HEK293 (cell line): ENCODE measurements at regions not wholly inside any gene's neighbourhood (a gene's known extent, or its start where the extent isn't known, plus 50 kb on each side); places are given as distances from the start of the nearest gene placed in this dataset.

Experiments
- CTCF ChIA-PET: fragments of 350-600 bp; formaldehyde crosslinking; extraction: SDS; loops from one replicate; lab custom pipeline; 2021; ENCODE audit warnings: antibody characterized with exemption; lab: Yijun Ruan, JAX
- POLR2A ChIA-PET: fragments of 300-600 bp; formaldehyde crosslinking; extraction: SDS; loops from one replicate; lab custom pipeline; 2020; ENCODE audit warnings: antibody characterized with exemption, inconsistent platforms; lab: Yijun Ruan, JAX
- H3K27ac ChIP-seq: fragments of 200-500 bp; sonication (Bioruptor generic); 2 replicates; pipeline ENCODE4 v1.5.1; 2014; ENCODE audit warnings: low read depth, low read length, control low read depth, inconsistent platforms; ENCODE audit errors: extremely low read depth
- H3K36me3 ChIP-seq, 2 experiments: fragments of 200-500 bp in 1 of 2; sonication (Bioruptor generic) in 1 of 2; 1 replicate in 1 of 2; 2 replicates in 1 of 2; pipeline ENCODE4 v1.5.1; 2014 to 2017; ENCODE audit warnings: inconsistent platforms in 2 of 2, low read length in 2 of 2; ENCODE audit not compliant: control insufficient read depth in 2 of 2, insufficient read depth in 1 of 2
- H3K4me1 ChIP-seq: fragments of 200-500 bp; sonication (Bioruptor generic); 2 replicates; pipeline ENCODE4 v1.5.1; 2014; ENCODE audit warnings: mild to moderate bottlenecking, low read length, inconsistent platforms; ENCODE audit not compliant: control insufficient read depth, insufficient read depth
- H3K4me3 ChIP-seq: 2 replicates; pipeline ENCODE4 v1.5.1; 2011; ENCODE audit warnings: low read depth, mild to moderate bottlenecking, control low read depth, low read length, moderate library complexity
- H3K9me3 ChIP-seq: fragments of 200-500 bp; sonication (Bioruptor generic); 2 replicates; pipeline ENCODE4 v1.5.1; 2014; ENCODE audit warnings: low read depth, low read length, inconsistent platforms; ENCODE audit not compliant: control insufficient read depth, insufficient read depth
- BCL11B ChIP-seq: fragments of 450-650 bp; formaldehyde crosslinking; IDR thresholded peaks from 2 replicates; pipeline ENCODE4 v1.5.1; 2016; ENCODE audit warnings: low read depth, missing biosample characterization, missing genetic modification characterization
- OVOL3 ChIP-seq: fragments of 450-650 bp; formaldehyde crosslinking; IDR thresholded peaks from 2 replicates; pipeline ENCODE4 v1.5.1; 2016; ENCODE audit warnings: missing biosample characterization, missing genetic modification characterization
- SETDB1 ChIP-seq: IDR thresholded peaks from one replicate; pipeline ENCODE4 v1.6.1; 2017; ENCODE audit warnings: mild to moderate bottlenecking, low read length, moderate library complexity, mixed read lengths; ENCODE audit not compliant: insufficient read length
- ZBTB21 ChIP-seq: fragments of 450-650 bp; formaldehyde crosslinking; IDR thresholded peaks from 2 replicates; pipeline ENCODE4 v1.5.1; 2017; ENCODE audit warnings: missing biosample characterization, missing genetic modification characterization
- ZFP69B ChIP-seq: fragments of 450-650 bp; formaldehyde crosslinking; IDR thresholded peaks from 2 replicates; pipeline ENCODE4 v1.5.1; 2016; ENCODE audit warnings: missing biosample characterization, missing genetic modification characterization
- ZNF157 ChIP-seq: fragments of 450-650 bp; formaldehyde crosslinking; IDR thresholded peaks from 2 replicates; pipeline ENCODE4 v1.5.1; 2016; ENCODE audit warnings: missing biosample characterization, missing genetic modification characterization
- ZNF24 ChIP-seq: fragments of 450-650 bp; formaldehyde crosslinking; IDR thresholded peaks from 2 replicates; pipeline ENCODE4 v1.5.1; 2016; ENCODE audit warnings: missing biosample characterization, missing genetic modification characterization
- ZNF433 ChIP-seq: fragments of 450-650 bp; formaldehyde crosslinking; IDR thresholded peaks from 2 replicates; pipeline ENCODE4 v1.5.1; 2016; ENCODE audit warnings: missing biosample characterization, missing genetic modification characterization, low read depth
- ZNF561 ChIP-seq: fragments of 450-650 bp; IDR thresholded peaks from 2 replicates; pipeline ENCODE4 v1.5.1; 2018; ENCODE audit warnings: missing biosample characterization, missing genetic modification characterization, borderline replicate concordance
- ZNF658 ChIP-seq: fragments of 450-650 bp; formaldehyde crosslinking; IDR thresholded peaks from 2 replicates; pipeline ENCODE4; 2016; ENCODE audit warnings: missing biosample characterization, missing genetic modification characterization
- ZNF747 ChIP-seq: fragments of 450-650 bp; formaldehyde crosslinking; IDR thresholded peaks from 2 replicates; pipeline ENCODE4 v1.5.1; 2016; ENCODE audit warnings: missing biosample characterization, missing genetic modification characterization
- ZSCAN23 ChIP-seq: fragments of 450-650 bp; formaldehyde crosslinking; IDR thresholded peaks from 2 replicates; pipeline ENCODE4 v1.5.1; 2016; ENCODE audit warnings: missing biosample characterization, missing genetic modification characterization
- TF ChIP-seq, protein P1 (sequence below): fragments of 450-650 bp; formaldehyde crosslinking; IDR thresholded peaks from 2 replicates; pipeline ENCODE4 v1.5.1; 2016; ENCODE audit warnings: missing biosample characterization, missing genetic modification characterization
- TF ChIP-seq, protein P2 (sequence below): fragments of 450-650 bp; formaldehyde crosslinking; IDR thresholded peaks from 2 replicates; pipeline ENCODE4 v1.5.1; 2016; ENCODE audit warnings: missing biosample characterization, missing genetic modification characterization, borderline replicate concordance
- TF ChIP-seq, protein P3 (sequence below): fragments of 450-650 bp; formaldehyde crosslinking; IDR thresholded peaks from 2 replicates; pipeline ENCODE4 v1.5.1; 2016; ENCODE audit warnings: missing biosample characterization, missing genetic modification characterization
- TF ChIP-seq, protein P4 (sequence below): fragments of 450-650 bp; formaldehyde crosslinking; IDR thresholded peaks from 2 replicates; pipeline ENCODE4 v1.5.1; 2016; ENCODE audit warnings: missing biosample characterization, missing genetic modification characterization
- TF ChIP-seq, protein P5 (sequence below): fragments of 450-650 bp; formaldehyde crosslinking; IDR thresholded peaks from 2 replicates; pipeline ENCODE4 v1.5.1; 2016; ENCODE audit warnings: missing biosample characterization, missing genetic modification characterization
- TF ChIP-seq, protein P6 (sequence below): fragments of 450-650 bp; formaldehyde crosslinking; IDR thresholded peaks from 2 replicates; pipeline ENCODE4 v1.5.1; 2016; ENCODE audit warnings: missing biosample characterization, missing genetic modification characterization, low read depth

DNA sequence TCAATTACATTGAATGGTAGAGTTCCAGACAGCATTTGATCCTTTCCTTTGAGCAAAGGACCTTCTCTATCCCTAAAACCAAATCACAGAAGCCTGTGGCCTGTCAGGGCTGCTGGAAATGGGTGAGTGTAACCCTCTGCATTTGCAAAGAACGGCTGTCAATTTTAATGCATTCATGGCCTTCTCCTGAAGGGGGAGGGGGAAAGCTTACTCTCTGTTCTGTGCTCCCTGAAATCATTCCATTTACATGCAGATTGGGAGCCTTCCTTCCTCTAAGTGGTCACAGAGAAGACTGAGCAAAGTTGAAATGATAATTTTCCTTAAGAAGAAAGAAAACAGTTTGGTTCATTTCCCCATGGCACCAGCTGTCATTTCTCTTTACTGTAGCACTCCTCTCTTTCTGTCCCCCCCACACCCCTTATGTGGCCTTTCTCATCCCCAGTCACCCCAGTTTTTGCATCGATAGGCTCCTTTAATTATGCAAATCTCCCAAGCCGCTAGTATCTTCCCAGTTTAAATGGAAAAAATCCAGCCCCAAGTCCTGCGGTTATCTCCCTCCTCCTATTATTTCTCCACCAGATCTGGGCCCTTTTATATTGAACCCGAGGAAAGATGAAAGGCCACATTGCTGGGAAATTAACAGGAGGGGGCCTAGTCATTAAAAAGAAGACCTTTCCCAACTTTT, 109.4 kb upstream of the KIRREL3 start:
- Histone ChIP-seq H3K9me3 (no peaks in the 10 kb centered on the region), H3K27ac (no peak overlapping the region), H3K4me3 (no peak overlapping the region), H3K36me3 (no peaks in the 10 kb centered on the region), H3K4me1 (no peaks in the 10 kb centered on the region; the same call in 1 of the 2 replicates)
- TF ChIP-seq, protein P1, sequence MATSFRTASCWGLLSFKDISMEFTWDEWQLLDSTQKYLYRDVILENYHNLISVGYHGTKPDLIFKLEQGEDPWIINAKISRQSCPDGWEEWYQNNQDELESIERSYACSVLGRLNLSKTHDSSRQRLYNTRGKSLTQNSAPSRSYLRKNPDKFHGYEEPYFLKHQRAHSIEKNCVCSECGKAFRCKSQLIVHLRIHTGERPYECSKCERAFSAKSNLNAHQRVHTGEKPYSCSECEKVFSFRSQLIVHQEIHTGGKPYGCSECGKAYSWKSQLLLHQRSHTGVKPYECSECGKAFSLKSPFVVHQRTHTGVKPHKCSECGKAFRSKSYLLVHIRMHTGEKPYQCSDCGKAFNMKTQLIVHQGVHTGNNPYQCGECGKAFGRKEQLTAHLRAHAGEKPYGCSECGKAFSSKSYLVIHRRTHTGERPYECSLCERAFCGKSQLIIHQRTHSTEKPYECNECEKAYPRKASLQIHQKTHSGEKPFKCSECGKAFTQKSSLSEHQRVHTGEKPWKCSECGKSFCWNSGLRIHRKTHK (tag by site-specific recombination) = no peak
- TF ChIP-seq, protein P2, sequence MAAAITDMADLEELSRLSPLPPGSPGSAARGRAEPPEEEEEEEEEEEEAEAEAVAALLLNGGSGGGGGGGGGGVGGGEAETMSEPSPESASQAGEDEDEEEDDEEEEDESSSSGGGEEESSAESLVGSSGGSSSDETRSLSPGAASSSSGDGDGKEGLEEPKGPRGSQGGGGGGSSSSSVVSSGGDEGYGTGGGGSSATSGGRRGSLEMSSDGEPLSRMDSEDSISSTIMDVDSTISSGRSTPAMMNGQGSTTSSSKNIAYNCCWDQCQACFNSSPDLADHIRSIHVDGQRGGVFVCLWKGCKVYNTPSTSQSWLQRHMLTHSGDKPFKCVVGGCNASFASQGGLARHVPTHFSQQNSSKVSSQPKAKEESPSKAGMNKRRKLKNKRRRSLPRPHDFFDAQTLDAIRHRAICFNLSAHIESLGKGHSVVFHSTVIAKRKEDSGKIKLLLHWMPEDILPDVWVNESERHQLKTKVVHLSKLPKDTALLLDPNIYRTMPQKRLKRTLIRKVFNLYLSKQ (tag by site-specific recombination) = no peak
- TF ChIP-seq ZBTB21 (tag by site-specific recombination) = no peak
- no peak for TF ChIP-seq BCL11B (tag by site-specific recombination)
- no peak for TF ChIP-seq ZNF24 (tag by site-specific recombination)
- no peak for TF ChIP-seq SETDB1
- TF ChIP-seq ZNF433 (tag by site-specific recombination) = no peak
- TF ChIP-seq, protein P3, sequence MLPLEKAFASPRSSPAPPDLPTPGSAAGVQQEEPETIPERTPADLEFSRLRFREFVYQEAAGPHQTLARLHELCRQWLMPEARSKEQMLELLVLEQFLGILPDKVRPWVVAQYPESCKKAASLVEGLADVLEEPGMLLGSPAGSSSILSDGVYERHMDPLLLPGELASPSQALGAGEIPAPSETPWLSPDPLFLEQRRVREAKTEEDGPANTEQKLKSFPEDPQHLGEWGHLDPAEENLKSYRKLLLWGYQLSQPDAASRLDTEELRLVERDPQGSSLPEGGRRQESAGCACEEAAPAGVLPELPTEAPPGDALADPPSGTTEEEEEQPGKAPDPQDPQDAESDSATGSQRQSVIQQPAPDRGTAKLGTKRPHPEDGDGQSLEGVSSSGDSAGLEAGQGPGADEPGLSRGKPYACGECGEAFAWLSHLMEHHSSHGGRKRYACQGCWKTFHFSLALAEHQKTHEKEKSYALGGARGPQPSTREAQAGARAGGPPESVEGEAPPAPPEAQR (tag by site-specific recombination) = no peak
- no peak for TF ChIP-seq ZSCAN23 (tag by site-specific recombination)
- no peak for TF ChIP-seq ZNF658 (tag by site-specific recombination)
- TF ChIP-seq, protein P4, sequence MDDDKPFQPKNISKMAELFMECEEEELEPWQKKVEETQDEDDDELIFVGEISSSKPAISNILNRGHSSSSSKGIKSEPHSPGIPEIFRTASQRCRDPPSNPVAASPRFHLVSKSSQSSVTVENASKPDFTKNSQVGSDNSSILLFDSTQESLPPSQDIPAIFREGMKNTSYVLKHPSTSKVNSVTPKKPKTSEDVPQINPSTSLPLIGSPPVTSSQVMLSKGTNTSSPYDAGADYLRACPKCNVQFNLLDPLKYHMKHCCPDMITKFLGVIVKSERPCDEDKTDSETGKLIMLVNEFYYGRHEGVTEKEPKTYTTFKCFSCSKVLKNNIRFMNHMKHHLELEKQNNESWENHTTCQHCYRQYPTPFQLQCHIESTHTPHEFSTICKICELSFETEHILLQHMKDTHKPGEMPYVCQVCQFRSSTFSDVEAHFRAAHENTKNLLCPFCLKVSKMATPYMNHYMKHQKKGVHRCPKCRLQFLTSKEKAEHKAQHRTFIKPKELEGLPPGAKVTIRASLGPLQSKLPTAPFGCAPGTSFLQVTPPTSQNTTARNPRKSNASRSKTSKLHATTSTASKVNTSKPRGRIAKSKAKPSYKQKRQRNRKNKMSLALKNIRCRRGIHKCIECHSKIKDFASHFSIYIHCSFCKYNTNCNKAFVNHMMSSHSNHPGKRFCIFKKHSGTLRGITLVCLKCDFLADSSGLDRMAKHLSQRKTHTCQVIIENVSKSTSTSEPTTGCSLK = no peak
- TF ChIP-seq ZNF747 (tag by site-specific recombination) = no peak
- no peak for TF ChIP-seq ZNF561
- no peak for TF ChIP-seq OVOL3 (tag by site-specific recombination)
- TF ChIP-seq, protein P5, sequence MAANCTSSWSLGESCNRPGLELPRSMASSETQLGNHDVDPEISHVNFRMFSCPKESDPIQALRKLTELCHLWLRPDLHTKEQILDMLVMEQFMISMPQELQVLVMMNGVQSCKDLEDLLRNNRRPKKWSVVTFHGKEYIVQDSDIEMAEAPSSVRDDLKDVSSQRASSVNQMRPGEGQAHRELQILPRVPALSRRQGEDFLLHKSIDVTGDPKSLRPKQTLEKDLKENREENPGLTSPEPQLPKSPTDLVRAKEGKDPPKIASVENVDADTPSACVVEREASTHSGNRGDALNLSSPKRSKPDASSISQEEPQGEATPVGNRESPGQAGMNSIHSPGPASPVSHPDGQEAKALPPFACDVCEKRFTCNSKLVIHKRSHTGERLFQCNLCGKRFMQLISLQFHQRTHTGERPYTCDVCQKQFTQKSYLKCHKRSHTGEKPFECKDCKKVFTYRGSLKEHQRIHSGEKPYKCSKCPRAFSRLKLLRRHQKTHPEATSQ (tag by site-specific recombination) = no peak
- no peak for TF ChIP-seq ZFP69B (tag by site-specific recombination)
- no peak for TF ChIP-seq ZNF157
- TF ChIP-seq, protein P6, sequence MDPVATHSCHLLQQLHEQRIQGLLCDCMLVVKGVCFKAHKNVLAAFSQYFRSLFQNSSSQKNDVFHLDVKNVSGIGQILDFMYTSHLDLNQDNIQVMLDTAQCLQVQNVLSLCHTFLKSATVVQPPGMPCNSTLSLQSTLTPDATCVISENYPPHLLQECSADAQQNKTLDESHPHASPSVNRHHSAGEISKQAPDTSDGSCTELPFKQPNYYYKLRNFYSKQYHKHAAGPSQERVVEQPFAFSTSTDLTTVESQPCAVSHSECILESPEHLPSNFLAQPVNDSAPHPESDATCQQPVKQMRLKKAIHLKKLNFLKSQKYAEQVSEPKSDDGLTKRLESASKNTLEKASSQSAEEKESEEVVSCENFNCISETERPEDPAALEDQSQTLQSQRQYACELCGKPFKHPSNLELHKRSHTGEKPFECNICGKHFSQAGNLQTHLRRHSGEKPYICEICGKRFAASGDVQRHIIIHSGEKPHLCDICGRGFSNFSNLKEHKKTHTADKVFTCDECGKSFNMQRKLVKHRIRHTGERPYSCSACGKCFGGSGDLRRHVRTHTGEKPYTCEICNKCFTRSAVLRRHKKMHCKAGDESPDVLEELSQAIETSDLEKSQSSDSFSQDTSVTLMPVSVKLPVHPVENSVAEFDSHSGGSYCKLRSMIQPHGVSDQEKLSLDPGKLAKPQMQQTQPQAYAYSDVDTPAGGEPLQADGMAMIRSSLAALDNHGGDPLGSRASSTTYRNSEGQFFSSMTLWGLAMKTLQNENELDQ (tag by site-specific recombination) = no peak
- ChIA-PET CTCF (no interaction called here), POLR2A (no interaction called here)
